ENCODE measurements at regions not wholly inside any gene's neighbourhood (a gene's known extent, or its start where the extent isn't known, plus 50 kb on each side); places are given as distances from the start of the nearest gene placed in this dataset.

DNA sequence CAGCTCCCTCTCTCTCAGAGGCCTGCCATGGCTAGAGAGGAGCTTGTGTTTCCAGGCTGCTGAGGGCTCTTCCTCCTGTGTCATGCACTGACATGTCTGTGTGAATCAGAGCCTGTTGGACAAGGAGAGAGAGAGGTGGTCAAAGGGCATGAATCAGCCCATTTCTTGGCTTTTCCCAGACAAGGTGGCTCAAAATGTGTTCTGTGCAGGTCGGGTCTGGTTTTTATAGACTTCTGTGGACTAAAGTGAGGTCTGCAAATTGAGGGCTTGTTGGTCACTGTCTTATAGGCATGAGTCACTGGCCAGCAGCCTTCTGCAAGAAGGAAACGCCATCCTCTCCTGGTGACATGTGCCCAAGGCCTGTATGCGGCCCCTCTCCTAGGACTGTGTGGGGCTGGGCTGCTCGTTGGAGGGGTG is 97.9 kb downstream of the FOXL1 start:
- Histone ChIP-seq H3K4me3 (ENCODE audit: low read depth, low read length) (no peak overlapping the region), H3K4me1 (ENCODE audit: control insufficient read depth, insufficient read depth, low read length) (no peaks in the 10 kb centered on the region), H3K9me3 (ENCODE audit: control insufficient read depth, insufficient read depth, low read depth, low read length) (no peaks in the 10 kb centered on the region), H3K36me3 (ENCODE audit: control insufficient read depth in 2 of 2, insufficient read depth in 1 of 2, low read length in 2 of 2) (no peaks in the 10 kb centered on the region), H3K27ac (ENCODE audit: extremely low read depth, low read depth, low read length) (no peak overlapping the region)
- ChIA-PET CTCF (no interaction called here), POLR2A (no interaction called here)
- TF ChIP-seq, protein P1, sequence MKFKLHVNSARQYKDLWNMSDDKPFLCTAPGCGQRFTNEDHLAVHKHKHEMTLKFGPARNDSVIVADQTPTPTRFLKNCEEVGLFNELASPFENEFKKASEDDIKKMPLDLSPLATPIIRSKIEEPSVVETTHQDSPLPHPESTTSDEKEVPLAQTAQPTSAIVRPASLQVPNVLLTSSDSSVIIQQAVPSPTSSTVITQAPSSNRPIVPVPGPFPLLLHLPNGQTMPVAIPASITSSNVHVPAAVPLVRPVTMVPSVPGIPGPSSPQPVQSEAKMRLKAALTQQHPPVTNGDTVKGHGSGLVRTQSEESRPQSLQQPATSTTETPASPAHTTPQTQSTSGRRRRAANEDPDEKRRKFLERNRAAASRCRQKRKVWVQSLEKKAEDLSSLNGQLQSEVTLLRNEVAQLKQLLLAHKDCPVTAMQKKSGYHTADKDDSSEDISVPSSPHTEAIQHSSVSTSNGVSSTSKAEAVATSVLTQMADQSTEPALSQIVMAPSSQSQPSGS (tag by site-specific recombination; IDR thresholded peaks at IDR 0.05; ENCODE audit: low read depth), result no peak
- TF ChIP-seq, protein P2, sequence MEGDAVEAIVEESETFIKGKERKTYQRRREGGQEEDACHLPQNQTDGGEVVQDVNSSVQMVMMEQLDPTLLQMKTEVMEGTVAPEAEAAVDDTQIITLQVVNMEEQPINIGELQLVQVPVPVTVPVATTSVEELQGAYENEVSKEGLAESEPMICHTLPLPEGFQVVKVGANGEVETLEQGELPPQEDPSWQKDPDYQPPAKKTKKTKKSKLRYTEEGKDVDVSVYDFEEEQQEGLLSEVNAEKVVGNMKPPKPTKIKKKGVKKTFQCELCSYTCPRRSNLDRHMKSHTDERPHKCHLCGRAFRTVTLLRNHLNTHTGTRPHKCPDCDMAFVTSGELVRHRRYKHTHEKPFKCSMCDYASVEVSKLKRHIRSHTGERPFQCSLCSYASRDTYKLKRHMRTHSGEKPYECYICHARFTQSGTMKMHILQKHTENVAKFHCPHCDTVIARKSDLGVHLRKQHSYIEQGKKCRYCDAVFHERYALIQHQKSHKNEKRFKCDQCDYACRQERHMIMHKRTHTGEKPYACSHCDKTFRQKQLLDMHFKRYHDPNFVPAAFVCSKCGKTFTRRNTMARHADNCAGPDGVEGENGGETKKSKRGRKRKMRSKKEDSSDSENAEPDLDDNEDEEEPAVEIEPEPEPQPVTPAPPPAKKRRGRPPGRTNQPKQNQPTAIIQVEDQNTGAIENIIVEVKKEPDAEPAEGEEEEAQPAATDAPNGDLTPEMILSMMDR (tag by site-specific recombination; IDR thresholded peaks at IDR 0.05), result no peak
- TF ChIP-seq REPIN1 (tag by site-specific recombination; IDR thresholded peaks at IDR 0.05; ENCODE audit: low read depth) (no peak), SALL2 (tag by site-specific recombination; IDR thresholded peaks at IDR 0.05; ENCODE audit: borderline replicate concordance) (no peak), BCL11B (tag by site-specific recombination; IDR thresholded peaks at IDR 0.05; ENCODE audit: low read depth) (no peak), ZSCAN30 (tag by site-specific recombination; IDR thresholded peaks at IDR 0.05) (no peak), ZNF404 (tag by site-specific recombination; IDR thresholded peaks at IDR 0.05) (no peak), HOXC10 (CRISPR knock-in tag; IDR thresholded peaks at IDR 0.05) (no peak), ZNF555 (tag by site-specific recombination; conservative IDR thresholded peaks at IDR 0.05) (no peak)
- TF ChIP-seq, protein P3, sequence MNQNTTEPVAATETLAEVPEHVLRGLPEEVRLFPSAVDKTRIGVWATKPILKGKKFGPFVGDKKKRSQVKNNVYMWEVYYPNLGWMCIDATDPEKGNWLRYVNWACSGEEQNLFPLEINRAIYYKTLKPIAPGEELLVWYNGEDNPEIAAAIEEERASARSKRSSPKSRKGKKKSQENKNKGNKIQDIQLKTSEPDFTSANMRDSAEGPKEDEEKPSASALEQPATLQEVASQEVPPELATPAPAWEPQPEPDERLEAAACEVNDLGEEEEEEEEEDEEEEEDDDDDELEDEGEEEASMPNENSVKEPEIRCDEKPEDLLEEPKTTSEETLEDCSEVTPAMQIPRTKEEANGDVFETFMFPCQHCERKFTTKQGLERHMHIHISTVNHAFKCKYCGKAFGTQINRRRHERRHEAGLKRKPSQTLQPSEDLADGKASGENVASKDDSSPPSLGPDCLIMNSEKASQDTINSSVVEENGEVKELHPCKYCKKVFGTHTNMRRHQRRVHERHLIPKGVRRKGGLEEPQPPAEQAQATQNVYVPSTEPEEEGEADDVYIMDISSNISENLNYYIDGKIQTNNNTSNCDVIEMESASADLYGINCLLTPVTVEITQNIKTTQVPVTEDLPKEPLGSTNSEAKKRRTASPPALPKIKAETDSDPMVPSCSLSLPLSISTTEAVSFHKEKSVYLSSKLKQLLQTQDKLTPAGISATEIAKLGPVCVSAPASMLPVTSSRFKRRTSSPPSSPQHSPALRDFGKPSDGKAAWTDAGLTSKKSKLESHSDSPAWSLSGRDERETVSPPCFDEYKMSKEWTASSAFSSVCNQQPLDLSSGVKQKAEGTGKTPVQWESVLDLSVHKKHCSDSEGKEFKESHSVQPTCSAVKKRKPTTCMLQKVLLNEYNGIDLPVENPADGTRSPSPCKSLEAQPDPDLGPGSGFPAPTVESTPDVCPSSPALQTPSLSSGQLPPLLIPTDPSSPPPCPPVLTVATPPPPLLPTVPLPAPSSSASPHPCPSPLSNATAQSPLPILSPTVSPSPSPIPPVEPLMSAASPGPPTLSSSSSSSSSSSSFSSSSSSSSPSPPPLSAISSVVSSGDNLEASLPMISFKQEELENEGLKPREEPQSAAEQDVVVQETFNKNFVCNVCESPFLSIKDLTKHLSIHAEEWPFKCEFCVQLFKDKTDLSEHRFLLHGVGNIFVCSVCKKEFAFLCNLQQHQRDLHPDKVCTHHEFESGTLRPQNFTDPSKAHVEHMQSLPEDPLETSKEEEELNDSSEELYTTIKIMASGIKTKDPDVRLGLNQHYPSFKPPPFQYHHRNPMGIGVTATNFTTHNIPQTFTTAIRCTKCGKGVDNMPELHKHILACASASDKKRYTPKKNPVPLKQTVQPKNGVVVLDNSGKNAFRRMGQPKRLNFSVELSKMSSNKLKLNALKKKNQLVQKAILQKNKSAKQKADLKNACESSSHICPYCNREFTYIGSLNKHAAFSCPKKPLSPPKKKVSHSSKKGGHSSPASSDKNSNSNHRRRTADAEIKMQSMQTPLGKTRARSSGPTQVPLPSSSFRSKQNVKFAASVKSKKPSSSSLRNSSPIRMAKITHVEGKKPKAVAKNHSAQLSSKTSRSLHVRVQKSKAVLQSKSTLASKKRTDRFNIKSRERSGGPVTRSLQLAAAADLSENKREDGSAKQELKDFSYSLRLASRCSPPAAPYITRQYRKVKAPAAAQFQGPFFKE (tag by site-specific recombination; IDR thresholded peaks at IDR 0.05; ENCODE audit: borderline replicate concordance), result no peak
- TF ChIP-seq, protein P4, sequence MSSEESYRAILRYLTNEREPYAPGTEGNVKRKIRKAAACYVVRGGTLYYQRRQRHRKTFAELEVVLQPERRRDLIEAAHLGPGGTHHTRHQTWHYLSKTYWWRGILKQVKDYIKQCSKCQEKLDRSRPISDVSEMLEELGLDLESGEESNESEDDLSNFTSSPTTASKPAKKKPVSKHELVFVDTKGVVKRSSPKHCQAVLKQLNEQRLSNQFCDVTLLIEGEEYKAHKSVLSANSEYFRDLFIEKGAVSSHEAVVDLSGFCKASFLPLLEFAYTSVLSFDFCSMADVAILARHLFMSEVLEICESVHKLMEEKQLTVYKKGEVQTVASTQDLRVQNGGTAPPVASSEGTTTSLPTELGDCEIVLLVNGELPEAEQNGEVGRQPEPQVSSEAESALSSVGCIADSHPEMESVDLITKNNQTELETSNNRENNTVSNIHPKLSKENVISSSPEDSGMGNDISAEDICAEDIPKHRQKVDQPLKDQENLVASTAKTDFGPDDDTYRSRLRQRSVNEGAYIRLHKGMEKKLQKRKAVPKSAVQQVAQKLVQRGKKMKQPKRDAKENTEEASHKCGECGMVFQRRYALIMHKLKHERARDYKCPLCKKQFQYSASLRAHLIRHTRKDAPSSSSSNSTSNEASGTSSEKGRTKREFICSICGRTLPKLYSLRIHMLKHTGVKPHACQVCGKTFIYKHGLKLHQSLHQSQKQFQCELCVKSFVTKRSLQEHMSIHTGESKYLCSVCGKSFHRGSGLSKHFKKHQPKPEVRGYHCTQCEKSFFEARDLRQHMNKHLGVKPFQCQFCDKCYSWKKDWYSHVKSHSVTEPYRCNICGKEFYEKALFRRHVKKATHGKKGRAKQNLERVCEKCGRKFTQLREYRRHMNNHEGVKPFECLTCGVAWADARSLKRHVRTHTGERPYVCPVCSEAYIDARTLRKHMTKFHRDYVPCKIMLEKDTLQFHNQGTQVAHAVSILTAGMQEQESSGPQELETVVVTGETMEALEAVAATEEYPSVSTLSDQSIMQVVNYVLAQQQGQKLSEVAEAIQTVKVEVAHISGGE (tag by site-specific recombination; conservative IDR thresholded peaks at IDR 0.05; ENCODE audit: low read depth), result no peak

DNA sequence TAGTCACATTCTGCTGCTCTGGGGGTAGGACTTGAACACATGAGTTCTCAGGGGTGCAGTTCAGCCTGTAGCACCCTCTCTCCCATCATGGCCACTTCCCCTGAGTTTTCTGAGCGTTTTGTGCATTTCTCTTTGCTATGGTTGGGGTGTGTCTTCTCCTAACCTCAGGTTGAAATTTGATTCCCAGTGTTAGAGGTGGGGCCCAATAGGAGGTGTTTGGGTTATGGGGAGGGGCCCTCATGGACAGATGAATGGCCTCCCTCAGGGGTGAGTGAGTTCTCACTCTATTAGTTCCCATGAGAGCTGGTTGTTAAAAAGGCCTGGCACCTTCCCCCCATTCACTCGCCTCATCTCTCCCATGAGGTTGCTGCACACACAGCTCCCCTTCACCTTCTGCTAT is 101.1 kb downstream of the FOXL1 start:
- H3K4me3 ChIP-seq (ENCODE audit: low read depth, low read length), result no peak overlapping the region
- H3K4me1 ChIP-seq (ENCODE audit: control insufficient read depth, insufficient read depth, low read length), result no peaks in the 10 kb centered on the region
- CTCF ChIA-PET, result interaction anchor here (1.0 kb wide), 1 partner anchor 85 kb away, joined by 3 read pairs; no protein-coding TSS in a partner anchor

More for the DNA sequence above, 101.1 kb downstream of the FOXL1 start:
- Histone ChIP-seq H3K36me3 (ENCODE audit: control insufficient read depth in 2 of 2, insufficient read depth in 1 of 2, low read length in 2 of 2) (no peaks in the 10 kb centered on the region), H3K27ac (ENCODE audit: extremely low read depth, low read depth, low read length) (no peak overlapping the region), H3K9me3 (ENCODE audit: control insufficient read depth, insufficient read depth, low read depth, low read length) (no peaks in the 10 kb centered on the region)
- TF ChIP-seq, protein P5, sequence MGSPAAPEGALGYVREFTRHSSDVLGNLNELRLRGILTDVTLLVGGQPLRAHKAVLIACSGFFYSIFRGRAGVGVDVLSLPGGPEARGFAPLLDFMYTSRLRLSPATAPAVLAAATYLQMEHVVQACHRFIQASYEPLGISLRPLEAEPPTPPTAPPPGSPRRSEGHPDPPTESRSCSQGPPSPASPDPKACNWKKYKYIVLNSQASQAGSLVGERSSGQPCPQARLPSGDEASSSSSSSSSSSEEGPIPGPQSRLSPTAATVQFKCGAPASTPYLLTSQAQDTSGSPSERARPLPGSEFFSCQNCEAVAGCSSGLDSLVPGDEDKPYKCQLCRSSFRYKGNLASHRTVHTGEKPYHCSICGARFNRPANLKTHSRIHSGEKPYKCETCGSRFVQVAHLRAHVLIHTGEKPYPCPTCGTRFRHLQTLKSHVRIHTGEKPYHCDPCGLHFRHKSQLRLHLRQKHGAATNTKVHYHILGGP (tag by site-specific recombination; IDR thresholded peaks at IDR 0.05), result no peak
- TF ChIP-seq KLF1 (tag by site-specific recombination; IDR thresholded peaks at IDR 0.05) (peak; percentile 71), ZNF114 (tag by site-specific recombination; IDR thresholded peaks at IDR 0.05) (no peak), ZNF16 (tag by site-specific recombination; IDR thresholded peaks at IDR 0.05; ENCODE audit: low read depth) (no peak), ZNF354C (tag by site-specific recombination; IDR thresholded peaks at IDR 0.05; ENCODE audit: borderline replicate concordance, low read depth) (no peak), ZNF169 (tag by site-specific recombination; IDR thresholded peaks at IDR 0.05) (no peak), ZNF274 (IDR thresholded peaks at IDR 0.05; ENCODE audit: low read length) (no peak), ZNF274 (tag by site-specific recombination; IDR thresholded peaks at IDR 0.05; ENCODE audit: borderline replicate concordance) (peak; percentile 47; the same call in 1 of the 2 replicates), ZBTB7A (tag by site-specific recombination; IDR thresholded peaks at IDR 0.05; ENCODE audit: low read depth) (no peak), ZFP3 (tag by site-specific recombination; IDR thresholded peaks at IDR 0.05; ENCODE audit: low read depth) (no peak), KLF7 (tag by site-specific recombination; IDR thresholded peaks at IDR 0.05; ENCODE audit: borderline replicate concordance) (no peak)
- POLR2A ChIA-PET, result no interaction called here
